GM03348 (cell line): ENCODE measurements at regions not wholly inside any gene's neighbourhood (a gene's known extent, or its start where the extent isn't known, plus 50 kb on each side); places are given as distances from the start of the nearest gene placed in this dataset.

ENCODE experiments used
- DNase-seq: peaks from one replicate; pipeline ENCODE4 v3.0.0; 2012; ENCODE audit warnings: low spot score

GRCh38 chr17:33352526-33352925 is 59.4 kb upstream of the ASIC2 start:
- no peak for DNase-seq

- DNase-seq, result no peak
These were observed 63.2 kb upstream of the ASIC2 start for GRCh38 chr17:33356266-33356665.

- DNase-seq, result no peak
These were observed 70.4 kb upstream of the ASIC2 start for GRCh38 chr17:33363475-33363874.

- DNase-seq, result no peak
These were observed 73.9 kb upstream of the ASIC2 start for GRCh38 chr17:33366960-33367359.

GRCh38 chr17:33369149-33369548 is 76.1 kb upstream of the ASIC2 start:
- DNase-seq, result no peak

GRCh38 chr17:33369876-33370275 is 76.8 kb upstream of the ASIC2 start:
- DNase-seq, result no peak

- DNase-seq, result no peak
These were observed 77.3 kb upstream of the ASIC2 start for GRCh38 chr17:33370401-33370800.

GRCh38 chr17:33371377-33371776 is 78.3 kb upstream of the ASIC2 start:
- DNase-seq, result no peak

- no peak for DNase-seq
These were observed 80.2 kb upstream of the ASIC2 start for GRCh38 chr17:33373273-33373672.

- no peak for DNase-seq
These were observed 82.0 kb upstream of the ASIC2 start for GRCh38 chr17:33375103-33375502.

GRCh38 chr17:33375783-33376182 is 82.7 kb upstream of the ASIC2 start:
- DNase-seq, result no peak

GRCh38 chr17:33377837-33378595 is 84.9 kb upstream of the ASIC2 start:
- DNase-seq, result no peak

- DNase-seq, result no peak
These were observed 88.1 kb upstream of the ASIC2 start for GRCh38 chr17:33381201-33381600.

- no peak for DNase-seq
These were observed 90.5 kb upstream of the ASIC2 start for GRCh38 chr17:33383488-33384023.

GRCh38 chr17:33385133-33385532 is 92.0 kb upstream of the ASIC2 start:
- no peak for DNase-seq

- no peak for DNase-seq
These were observed 92.6 kb upstream of the ASIC2 start for GRCh38 chr17:33385713-33386112.

GRCh38 chr17:33387406-33387805 is 94.3 kb upstream of the ASIC2 start:
- no peak for DNase-seq

- no peak for DNase-seq
These were observed 96.5 kb upstream of the ASIC2 start for GRCh38 chr17:33389504-33390135.

GRCh38 chr17:33390479-33391176 is 97.5 kb upstream of the ASIC2 start:
- no peak for DNase-seq

GRCh38 chr17:33396818-33397217 is 103.7 kb upstream of the ASIC2 start:
- DNase-seq, result no peak

- DNase-seq, result no peak
These were observed 105.3 kb upstream of the ASIC2 start for GRCh38 chr17:33398386-33398785.

GRCh38 chr17:33401249-33401648 is 108.2 kb upstream of the ASIC2 start:
- DNase-seq, result no peak

- DNase-seq, result no peak
These were observed 110.1 kb upstream of the ASIC2 start for GRCh38 chr17:33403194-33403593.
